Hematopoietic multipotent progenitor cell treated with erythropoietin and hydrocortisone succinate and interleukin-3 and kit ligand, for 8 days (in vitro differentiated cells): ENCODE measurements at regions not wholly inside any gene's neighbourhood (a gene's known extent, or its start where the extent isn't known, plus 50 kb on each side); places are given as distances from the start of the nearest gene placed in this dataset.
"Not testable (repeated sequence)": the region's sequence is repeated elsewhere in the genome, so short reads cannot be mapped to it uniquely, and the experiment has no call there.

Experiments used
- DNase-seq: peaks from one replicate; pipeline ENCODE4 v3.0.0-alpha.2; 2015

DNA sequence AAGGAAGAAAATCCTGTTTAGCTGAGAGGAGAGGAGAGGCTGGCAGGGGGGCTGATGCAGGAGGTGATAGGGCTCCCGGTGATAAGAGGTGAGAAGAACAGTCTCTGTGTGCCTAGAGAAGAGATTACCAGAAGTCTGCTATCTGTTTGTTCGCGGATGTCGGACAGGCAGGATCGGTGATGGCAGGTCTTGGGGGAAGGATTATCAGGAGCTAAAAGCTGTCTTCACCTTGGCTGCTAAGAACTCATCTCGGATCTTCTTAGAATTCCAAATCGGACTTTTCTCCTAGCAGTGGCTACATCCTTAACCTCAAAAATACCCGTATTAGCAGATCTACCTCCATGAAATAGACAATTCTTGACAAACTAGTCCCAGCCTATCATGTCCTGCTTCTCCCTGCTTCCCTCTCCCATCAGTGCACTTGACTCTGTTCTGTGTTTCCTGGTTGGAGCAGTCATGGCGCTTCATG, 282.1 kb upstream of the TRIB2 start:
- no peak for DNase-seq

DNA sequence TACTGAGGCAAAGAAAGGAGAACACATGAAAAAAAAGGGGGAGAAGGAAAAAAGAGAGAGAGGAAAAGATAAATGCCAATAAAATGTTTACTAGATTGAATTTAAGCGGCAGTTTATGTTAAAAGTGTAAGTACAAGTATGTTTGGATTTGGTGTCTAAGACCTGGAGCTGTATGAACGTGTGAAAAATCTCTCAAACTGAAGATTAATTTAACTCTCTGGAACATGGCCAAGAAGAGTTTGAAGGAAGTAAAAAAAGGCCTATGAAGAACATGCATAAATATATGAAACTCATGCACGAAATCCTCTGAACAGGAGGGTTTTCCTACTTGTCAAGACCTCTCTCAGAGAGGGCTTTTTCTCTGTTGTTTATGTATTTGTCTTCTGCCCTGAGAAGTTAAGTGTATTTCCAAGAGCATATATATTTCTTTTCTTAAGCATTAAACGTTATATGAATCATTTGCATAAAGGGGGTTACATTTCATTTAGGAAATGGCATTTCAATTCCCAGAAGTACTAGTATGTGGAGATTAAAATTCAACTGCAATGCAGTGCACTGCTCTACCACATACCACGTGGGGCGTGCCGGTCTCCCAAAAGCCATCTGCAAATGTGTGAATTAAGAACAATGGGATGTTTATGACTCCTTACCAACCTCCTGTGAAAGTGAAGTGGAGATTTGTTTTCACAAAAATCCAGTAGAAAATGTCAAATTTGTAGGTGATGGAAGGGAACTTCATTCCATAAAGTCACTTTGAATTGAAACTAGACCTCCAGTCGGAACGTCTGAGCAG, 281.1 kb upstream of the TRIB2 start:
- DNase-seq, result no peak

DNA sequence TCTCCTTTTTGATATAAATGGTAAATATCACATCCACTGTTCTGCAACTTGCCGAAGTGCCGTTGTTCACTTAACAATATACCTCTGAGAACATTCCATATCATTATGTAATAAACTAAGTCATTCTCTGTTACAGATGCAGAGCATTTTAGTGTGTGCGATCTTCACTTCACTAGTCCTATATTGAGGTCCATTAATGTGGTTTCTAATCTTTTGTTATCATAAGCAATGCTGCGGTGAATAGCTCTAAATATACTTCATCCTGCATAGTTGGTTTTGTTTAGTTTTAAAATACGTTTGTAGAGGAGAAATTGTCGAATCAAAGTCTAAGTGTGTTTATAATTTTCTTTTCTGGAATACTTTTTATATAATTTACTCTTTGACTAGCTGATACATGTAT, 280.3 kb upstream of the TRIB2 start:
- DNase-seq, result peak; percentile 24

DNA sequence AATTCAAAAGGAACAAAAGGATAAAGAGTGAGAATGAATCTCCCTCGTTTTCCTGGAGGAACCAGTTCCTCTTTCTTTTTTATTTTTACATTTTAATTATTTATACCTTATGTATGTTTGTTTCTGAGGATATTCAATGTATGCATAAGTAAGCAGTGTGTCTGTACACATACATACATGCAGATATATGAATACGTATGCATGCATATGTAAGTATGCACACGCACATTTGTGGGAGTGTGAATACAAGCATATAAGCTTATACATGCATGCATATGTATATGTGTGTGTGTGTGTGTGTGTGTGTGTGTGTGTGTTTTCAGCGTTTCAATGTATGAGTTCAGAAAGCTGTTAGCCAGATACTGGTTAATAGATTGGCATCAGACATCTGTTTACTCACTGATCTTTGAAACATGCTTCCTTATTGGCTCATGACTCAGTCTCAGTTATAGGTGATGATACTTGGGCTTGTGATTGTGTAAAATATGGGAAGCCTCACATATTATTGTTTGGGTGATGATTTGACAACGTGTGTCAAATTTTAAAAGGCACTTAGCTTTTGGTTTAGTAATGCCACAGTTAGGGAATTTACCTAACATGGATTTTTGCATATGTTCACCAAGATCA, 279.7 kb upstream of the TRIB2 start:
- no peak for DNase-seq

GRCh38 chr2:12440731-12441130, 276.0 kb upstream of the TRIB2 start:
- DNase-seq, result no peak

DNA sequence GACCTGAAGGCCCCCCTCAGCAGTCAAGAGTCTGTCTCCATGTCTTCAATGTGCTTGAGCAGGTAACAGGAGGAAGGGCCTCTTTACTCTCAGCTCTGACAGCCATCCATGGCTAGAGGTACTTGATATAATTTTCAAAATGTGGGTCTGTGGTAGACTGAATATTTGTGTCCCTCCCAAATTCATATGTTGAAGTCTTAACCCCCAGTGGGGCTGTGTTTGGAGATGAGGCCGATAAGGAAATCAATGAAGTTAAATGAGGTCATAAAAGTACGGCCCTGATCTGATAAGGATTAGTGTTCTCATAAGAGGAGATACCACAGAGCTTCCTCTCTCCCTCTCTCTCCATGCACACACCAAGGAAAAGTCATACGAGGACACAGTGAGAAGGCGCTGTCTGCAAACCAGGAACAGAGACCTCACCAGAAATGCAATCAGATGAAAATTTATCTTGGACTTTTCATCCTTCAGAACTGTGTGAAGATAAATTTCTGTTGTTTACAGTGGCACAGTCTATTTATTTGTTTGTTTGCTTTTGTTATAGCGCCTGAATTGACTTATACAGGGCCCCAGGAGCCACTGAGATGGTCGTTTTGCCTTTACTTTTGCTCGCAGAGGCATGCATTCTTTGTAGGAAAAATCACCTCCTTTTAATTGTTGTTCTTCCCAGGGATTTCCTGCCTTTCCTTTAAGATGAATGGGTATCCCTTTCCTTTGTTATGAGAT, 274.8 kb upstream of the TRIB2 start:
- DNase-seq, result no peak

DNA sequence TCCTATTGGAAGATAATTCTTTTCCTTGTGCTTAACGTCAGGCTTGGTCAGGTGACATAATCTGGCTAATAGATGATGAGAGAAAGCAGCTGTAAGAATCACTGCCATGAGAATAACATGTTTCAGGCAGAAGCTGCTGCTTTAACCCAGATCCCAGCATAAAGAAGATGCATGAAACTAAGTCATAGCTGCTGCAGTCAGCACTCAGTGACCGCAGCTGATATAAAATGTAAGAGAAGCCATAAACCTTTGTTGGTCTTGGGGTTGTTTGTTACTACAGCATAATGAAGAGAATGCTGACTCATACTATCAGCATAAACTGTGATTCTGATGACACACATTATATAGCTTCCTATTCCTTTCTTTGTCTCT, 274.3 kb upstream of the TRIB2 start:
- no peak for DNase-seq

DNA sequence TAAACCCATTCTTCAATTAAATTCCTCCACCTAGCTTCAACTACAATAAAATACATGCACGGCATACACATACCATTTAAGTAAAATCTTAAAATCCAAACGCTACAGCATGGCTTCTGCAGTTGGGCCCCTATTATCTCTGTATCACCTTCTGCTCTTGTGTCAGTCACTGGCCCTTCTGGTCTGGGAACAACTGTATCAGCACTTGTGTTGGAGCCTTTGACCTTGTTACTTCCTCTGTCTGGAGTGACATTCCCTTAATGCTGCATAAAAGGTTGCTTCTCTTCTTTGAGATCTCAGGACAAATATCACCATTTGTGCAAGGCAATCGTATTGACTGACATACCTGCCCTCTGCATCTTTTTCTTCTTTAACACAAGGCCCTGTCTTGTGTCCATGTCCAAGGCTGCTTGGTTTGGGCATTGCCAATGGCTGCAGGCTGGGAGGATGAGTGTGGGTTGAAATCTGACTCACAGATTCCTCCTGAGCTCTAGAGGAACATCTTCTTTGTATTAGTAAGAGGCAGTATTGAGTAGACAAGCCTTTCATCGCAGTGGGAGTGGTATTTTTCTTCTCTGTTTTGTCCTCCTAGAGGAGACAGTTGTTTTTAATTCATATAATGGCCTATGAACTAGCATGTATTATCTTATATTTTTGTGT, 267.8 kb upstream of the TRIB2 start:
- peak; percentile 54 for DNase-seq

- DNase-seq, result peak; percentile 96
These were observed 265.0 kb upstream of the TRIB2 start for GRCh38 chr2:12451726-12452125.

- DNase-seq, result peak; percentile 72
These were observed 264.6 kb upstream of the TRIB2 start for GRCh38 chr2:12452185-12452584.

GRCh38 chr2:12453731-12454130, 263.0 kb upstream of the TRIB2 start:
- no peak for DNase-seq

GRCh38 chr2:12455661-12456060, 261.1 kb upstream of the TRIB2 start:
- DNase-seq, result no peak

GRCh38 chr2:12456293-12457106, 260.2 kb upstream of the TRIB2 start:
- DNase-seq, result peak; percentile 95

GRCh38 chr2:12457831-12458230, 258.9 kb upstream of the TRIB2 start:
- DNase-seq, result no peak

DNA sequence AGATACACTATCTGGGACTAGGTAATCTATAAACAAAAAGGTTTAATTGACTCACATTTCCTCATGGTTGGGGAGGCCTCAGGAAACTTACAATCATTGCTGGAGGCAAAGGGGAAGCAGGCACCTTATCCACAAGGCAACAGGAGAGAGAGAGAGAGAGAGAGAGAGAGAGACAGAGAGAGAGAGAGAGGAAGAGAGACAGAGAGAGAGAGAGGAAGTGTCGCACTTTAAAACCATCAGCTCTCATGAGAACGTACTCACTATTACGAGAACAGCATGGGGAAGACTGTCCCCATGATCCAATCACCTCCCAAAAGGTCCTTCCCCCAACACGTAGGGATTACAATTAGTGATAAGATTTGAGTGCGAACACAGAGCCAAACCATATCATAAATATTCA, 253.5 kb upstream of the TRIB2 start:
- DNase-seq, result no peak

DNA sequence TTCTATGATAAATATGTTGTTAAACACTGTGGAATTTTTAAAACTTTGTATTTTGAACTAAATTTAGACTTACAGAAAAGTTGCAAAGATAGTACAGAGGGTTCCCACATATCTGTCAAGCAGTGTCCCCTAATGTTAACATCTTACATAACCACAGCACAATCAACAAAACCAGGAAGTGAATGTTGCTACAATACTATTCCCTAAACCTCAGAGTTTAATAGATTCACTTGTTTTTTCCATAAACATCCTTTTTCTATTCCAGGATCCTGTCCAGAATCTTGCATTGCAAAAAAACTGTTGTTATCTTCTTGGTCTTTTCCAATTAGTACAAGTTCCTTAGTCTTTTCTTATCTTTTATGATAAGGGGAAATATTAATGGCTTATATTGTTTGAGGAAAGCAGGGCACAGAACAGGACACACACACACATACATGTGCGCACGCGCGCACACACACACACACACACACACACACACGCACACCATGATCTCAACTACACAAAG, 251.1 kb upstream of the TRIB2 start:
- peak; percentile 27 for DNase-seq

DNA sequence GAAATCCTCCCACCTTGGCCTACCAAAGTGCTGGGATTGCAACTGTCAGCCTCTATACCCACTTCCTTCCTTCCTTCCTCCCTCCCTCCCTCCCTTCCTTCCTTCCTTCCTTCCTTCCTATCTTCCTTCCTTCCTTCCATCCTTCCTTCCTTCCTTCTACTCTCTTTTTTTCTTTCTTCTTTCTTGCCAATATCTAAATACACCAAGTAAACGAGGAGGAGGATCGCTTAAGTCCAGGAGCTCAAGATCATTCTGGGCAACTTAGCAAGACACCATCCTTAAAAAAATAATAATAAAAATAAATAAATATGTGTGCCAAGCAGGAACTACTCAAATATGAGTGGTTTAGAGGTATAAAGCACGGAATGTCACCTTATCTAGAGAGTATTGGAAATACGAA, 249.4 kb upstream of the TRIB2 start:
- DNase-seq, result no peak

DNA sequence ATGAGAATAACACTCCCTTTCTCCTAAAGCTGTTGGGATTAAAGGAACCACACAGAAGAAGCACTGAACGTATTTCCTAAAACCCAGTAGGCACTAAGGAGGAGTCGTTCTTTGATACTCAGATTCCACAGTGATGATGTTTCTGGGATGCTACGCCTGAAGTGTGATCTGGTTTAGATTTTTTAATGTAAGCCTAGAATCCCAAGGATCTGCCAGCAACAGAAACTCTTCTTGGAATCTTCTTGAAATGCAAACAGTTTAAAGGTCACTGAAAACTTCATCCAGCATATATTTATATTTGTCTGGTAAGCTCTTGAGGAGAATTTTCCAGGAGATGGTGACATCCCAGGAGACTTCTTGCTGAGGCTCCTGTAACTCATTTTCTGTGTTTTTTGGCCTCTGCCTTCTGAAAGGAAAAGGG, 247.6 kb upstream of the TRIB2 start:
- no peak for DNase-seq

DNA sequence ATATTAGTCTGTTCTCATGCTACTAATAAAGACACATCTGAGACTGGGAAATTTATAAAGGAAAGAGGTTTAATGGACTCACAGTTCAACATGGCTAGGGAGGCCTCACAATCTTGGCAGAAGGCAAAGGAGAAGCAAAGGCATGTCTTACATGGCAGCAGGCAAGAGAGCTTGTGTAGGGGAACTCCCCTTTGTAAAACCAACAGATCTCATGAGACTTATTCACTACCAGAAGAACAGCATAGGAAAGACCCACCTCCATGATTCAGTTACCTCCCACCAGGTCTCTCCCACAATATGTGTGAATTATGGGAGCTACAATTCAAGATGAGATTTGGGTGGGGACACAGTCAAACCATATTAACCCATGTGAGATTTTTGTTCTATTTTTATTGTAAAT, 244.5 kb upstream of the TRIB2 start:
- DNase-seq, result not testable (repeated sequence)

- no peak for DNase-seq
These were observed 238.3 kb upstream of the TRIB2 start for GRCh38 chr2:12478151-12479064.

DNA sequence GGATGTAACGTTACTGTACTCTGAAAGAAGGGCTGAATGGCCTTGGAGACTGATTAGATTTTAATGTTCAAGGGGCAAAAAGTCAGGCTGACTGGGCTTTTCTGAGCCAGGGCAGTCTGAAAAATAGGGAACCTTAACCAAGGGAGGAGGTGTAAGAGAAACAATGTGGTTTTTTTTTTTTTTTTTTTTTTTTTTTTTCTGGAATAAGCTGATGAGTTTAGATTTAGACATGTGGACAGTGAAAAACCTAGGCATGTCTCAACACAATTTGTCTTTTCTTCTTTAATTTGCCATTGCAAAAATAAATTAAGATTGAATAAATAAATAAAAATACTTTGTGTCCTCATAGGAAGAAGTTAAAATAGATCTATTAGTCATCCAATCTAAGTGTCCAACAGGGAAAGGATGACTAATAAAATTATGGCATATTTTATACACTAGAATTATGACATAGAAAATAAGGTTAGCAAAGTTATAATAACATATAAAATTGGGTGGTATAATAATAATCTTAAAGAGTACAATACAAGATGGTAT, 237.6 kb upstream of the TRIB2 start:
- no peak for DNase-seq
